Panc1 (cell line): ENCODE measurements at regions not wholly inside any gene's neighbourhood (a gene's known extent, or its start where the extent isn't known, plus 50 kb on each side); places are given as distances from the start of the nearest gene placed in this dataset.

Source experiments
- ATAC-seq: fragments of 200-7000 bp; cut with Tn5 transposase; 2 replicates; pipeline ENCODE4 v1.9.1; 2020; ENCODE audit warnings: mild to moderate bottlenecking, moderate library complexity
- BruUV-seq: library from RNA; stranded (reverse); fragments of 400-500 nt; replicated peaks from 2 replicates; lab custom pipeline; 2021; lab: Mats Ljungman, UMichigan
- CTCF ChIA-PET: fragments of 300-600 bp; sonication (Branson Sonifier 250); formaldehyde crosslinking; loops from one replicate; lab custom pipeline; 2022; ENCODE audit warnings: antibody characterized with exemption; lab: Charles Lee
- POLR2A ChIA-PET: fragments of 300-600 bp; sonication (Branson Sonifier 250); formaldehyde crosslinking; loops from one replicate; lab custom pipeline; 2022; ENCODE audit warnings: antibody characterized with exemption; lab: Charles Lee
- DNase-seq: peaks from one replicate; pipeline ENCODE4 v3.0.0-alpha.2; 2010; ENCODE audit warnings: low read depth, low spot score
- H3K27ac ChIP-seq: 2 replicates; pipeline ENCODE4 v1.5.1; 2011; ENCODE audit warnings: mild to moderate bottlenecking, low read length, inconsistent platforms
- H3K27me3 ChIP-seq: fragments of 200-500 bp; sonication (Bioruptor generic); 2 replicates; pipeline ENCODE4 v1.6.0; 2014; ENCODE audit warnings: low read length, inconsistent platforms; ENCODE audit not compliant: control insufficient read depth, insufficient read depth
- H3K36me3 ChIP-seq: fragments of 200-500 bp; sonication (Bioruptor generic); 2 replicates; pipeline ENCODE4 v1.5.1; 2014; ENCODE audit warnings: inconsistent platforms, mild to moderate bottlenecking, low read length, moderate library complexity; ENCODE audit not compliant: control insufficient read depth, insufficient read depth
- H3K4me1 ChIP-seq: 2 replicates; pipeline ENCODE4 v1.5.1; 2011; ENCODE audit warnings: inconsistent platforms, mild to moderate bottlenecking, low read length, moderate library complexity; ENCODE audit not compliant: control insufficient read depth, insufficient read depth
- H3K4me3 ChIP-seq, 2 experiments: 2 replicates each; pipeline ENCODE4 v1.5.1; 2011 to 2012; ENCODE audit warnings: low read depth in 2 of 2, low read length in 2 of 2, mild to moderate bottlenecking in 2 of 2, inconsistent platforms in 1 of 2, moderate library complexity in 1 of 2
- H3K9me3 ChIP-seq: fragments of 200-500 bp; sonication (Bioruptor generic); 2 replicates; pipeline ENCODE4 v1.5.1; 2014; ENCODE audit warnings: low read depth, mild to moderate bottlenecking, inconsistent platforms, low read length, moderate library complexity; ENCODE audit not compliant: control insufficient read depth, insufficient read depth
- POLR2AphosphoS5 ChIP-seq: IDR thresholded peaks from 2 replicates; pipeline ENCODE4 v1.6.1; 2012; ENCODE audit warnings: mild to moderate bottlenecking, low read depth, low read length, moderate library complexity
- SIN3A ChIP-seq: IDR thresholded peaks from 2 replicates; pipeline ENCODE4 v1.6.1; 2012; ENCODE audit warnings: low read depth, mild to moderate bottlenecking, low read length, moderate library complexity, borderline replicate concordance; ENCODE audit not compliant: insufficient read depth
- TCF7L2 ChIP-seq: IDR thresholded peaks from 2 replicates; pipeline ENCODE4 v1.6.1; 2011; ENCODE audit warnings: mild to moderate bottlenecking, low read depth, low read length, inconsistent platforms
- in situ Hi-C: cut with HindIII; loops from 2 replicates; pipeline ENCODE4 v1.10.0; 2016; ENCODE audit warnings: low sequenced_read_pairs, low pct_unique_long_range_greater_than_20kb
- intact Hi-C: fragments of 100-400 bp; cut with micrococcal nuclease; formaldehyde crosslinking; loops from one replicate; pipeline ENCODE4 v1.10.0; 2022; ENCODE audit not compliant: unreplicated experiment
- TF ChIP-seq, protein P1 (sequence below), 2 experiments: IDR thresholded peaks; 2 replicates each; pipeline ENCODE4 v1.6.1; 2011 to 2012; ENCODE audit warnings: low read depth in 2 of 2, control low read depth in 1 of 2, low read length in 1 of 2, mild to moderate bottlenecking in 1 of 2, moderate library complexity in 1 of 2; ENCODE audit not compliant: insufficient read depth in 1 of 2
- TF ChIP-seq, protein P2 (sequence below): fragments of 450-650 bp; IDR thresholded peaks from 2 replicates; pipeline ENCODE4 v1.5.1; 2017; ENCODE audit warnings: mild to moderate bottlenecking

DNA sequence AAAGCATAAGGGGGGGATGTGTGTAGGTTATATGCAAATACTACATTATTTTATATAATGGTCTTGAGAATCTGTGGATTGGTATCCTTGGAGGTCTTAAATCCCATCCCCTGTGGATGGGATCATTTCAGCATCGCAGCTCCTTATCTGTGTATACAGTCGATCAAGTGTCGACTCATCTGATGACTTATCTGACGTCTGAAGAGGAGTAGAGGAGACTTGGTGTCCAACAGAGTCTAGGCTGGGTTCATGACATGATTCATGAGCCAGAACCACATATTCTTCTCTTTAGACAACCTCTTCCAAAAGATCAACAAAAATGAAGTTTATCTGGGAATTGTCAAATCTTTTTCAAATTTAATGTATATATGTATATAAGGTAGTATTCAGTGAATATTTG is 220.7 kb downstream of the NR2F2 start:
- TF ChIP-seq, protein P1, sequence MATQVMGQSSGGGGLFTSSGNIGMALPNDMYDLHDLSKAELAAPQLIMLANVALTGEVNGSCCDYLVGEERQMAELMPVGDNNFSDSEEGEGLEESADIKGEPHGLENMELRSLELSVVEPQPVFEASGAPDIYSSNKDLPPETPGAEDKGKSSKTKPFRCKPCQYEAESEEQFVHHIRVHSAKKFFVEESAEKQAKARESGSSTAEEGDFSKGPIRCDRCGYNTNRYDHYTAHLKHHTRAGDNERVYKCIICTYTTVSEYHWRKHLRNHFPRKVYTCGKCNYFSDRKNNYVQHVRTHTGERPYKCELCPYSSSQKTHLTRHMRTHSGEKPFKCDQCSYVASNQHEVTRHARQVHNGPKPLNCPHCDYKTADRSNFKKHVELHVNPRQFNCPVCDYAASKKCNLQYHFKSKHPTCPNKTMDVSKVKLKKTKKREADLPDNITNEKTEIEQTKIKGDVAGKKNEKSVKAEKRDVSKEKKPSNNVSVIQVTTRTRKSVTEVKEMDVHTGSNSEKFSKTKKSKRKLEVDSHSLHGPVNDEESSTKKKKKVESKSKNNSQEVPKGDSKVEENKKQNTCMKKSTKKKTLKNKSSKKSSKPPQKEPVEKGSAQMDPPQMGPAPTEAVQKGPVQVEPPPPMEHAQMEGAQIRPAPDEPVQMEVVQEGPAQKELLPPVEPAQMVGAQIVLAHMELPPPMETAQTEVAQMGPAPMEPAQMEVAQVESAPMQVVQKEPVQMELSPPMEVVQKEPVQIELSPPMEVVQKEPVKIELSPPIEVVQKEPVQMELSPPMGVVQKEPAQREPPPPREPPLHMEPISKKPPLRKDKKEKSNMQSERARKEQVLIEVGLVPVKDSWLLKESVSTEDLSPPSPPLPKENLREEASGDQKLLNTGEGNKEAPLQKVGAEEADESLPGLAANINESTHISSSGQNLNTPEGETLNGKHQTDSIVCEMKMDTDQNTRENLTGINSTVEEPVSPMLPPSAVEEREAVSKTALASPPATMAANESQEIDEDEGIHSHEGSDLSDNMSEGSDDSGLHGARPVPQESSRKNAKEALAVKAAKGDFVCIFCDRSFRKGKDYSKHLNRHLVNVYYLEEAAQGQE (IDR thresholded peaks at IDR 0.05; ENCODE audit: insufficient read depth in 1 of 2, low read depth in 2 of 2, low read length in 1 of 2): no peak
- no peak for TF ChIP-seq POLR2AphosphoS5
- no peak for TF ChIP-seq TCF7L2
- TF ChIP-seq SIN3A: no peak
- TF ChIP-seq, protein P2, sequence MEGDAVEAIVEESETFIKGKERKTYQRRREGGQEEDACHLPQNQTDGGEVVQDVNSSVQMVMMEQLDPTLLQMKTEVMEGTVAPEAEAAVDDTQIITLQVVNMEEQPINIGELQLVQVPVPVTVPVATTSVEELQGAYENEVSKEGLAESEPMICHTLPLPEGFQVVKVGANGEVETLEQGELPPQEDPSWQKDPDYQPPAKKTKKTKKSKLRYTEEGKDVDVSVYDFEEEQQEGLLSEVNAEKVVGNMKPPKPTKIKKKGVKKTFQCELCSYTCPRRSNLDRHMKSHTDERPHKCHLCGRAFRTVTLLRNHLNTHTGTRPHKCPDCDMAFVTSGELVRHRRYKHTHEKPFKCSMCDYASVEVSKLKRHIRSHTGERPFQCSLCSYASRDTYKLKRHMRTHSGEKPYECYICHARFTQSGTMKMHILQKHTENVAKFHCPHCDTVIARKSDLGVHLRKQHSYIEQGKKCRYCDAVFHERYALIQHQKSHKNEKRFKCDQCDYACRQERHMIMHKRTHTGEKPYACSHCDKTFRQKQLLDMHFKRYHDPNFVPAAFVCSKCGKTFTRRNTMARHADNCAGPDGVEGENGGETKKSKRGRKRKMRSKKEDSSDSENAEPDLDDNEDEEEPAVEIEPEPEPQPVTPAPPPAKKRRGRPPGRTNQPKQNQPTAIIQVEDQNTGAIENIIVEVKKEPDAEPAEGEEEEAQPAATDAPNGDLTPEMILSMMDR: no peak
- CTCF ChIA-PET: no interaction called here

DNA sequence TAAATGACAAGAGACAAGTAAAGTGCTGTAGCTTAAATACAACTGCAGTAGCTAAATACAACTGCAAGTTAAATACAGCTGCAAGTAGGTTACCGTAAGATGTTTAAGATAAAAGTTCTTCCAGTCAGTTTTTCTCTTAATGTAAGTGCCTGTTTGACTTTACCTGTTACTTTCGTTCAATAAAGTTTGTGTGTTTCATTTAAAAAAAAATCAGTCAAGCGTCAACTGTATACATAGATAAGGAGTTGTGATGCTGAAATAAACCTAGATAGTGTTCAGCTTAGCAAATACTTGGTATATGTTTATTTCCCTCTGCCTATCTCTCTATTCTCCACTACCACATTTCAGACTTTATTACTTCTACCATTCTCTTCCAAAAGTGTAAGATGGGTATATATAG is 221.2 kb downstream of the NR2F2 start:
- H3K9me3 ChIP-seq: no peaks in the 10 kb centered on the region

More for the DNA sequence above, 220.7 kb downstream of the NR2F2 start:
- no TSS peak for BruUV-seq
- H3K4me1 ChIP-seq: no peaks in the 10 kb centered on the region
- no peaks in the 10 kb centered on the region for H3K9me3 ChIP-seq
- H3K27ac ChIP-seq: no peak overlapping the region
- no peaks in the 10 kb centered on the region for H3K27me3 ChIP-seq
- POLR2A ChIA-PET: no interaction called here
- no peaks in the 10 kb centered on the region for H3K36me3 ChIP-seq
- in situ Hi-C loops: no loop called here
- DNase-seq: no peak
- no peak overlapping the region for H3K4me3 ChIP-seq
- no peak for ATAC-seq
- intact Hi-C loops: no loop called here

More for the DNA sequence above, 221.2 kb downstream of the NR2F2 start:
- no peak overlapping the region for H3K4me3 ChIP-seq
- ChIA-PET POLR2A (no interaction called here), CTCF (no interaction called here)
- intact Hi-C loops (no loop called here), in situ Hi-C loops (no loop called here)
- no peak overlapping the region for H3K27ac ChIP-seq
- no peaks in the 10 kb centered on the region for H3K4me1 ChIP-seq
- TF ChIP-seq SIN3A (no peak), TCF7L2 (no peak), POLR2AphosphoS5 (no peak)
- TF ChIP-seq, protein P2: no peak
- TF ChIP-seq, protein P1 (IDR thresholded peaks at IDR 0.05; ENCODE audit: insufficient read depth in 1 of 2, low read depth in 2 of 2, low read length in 1 of 2): no peak
- DNase-seq: no peak
- no peak for ATAC-seq
- BruUV-seq: no TSS peak
- no peaks in the 10 kb centered on the region for H3K36me3 ChIP-seq
- no peaks in the 10 kb centered on the region for H3K27me3 ChIP-seq
